ENCODE measurements at regions not wholly inside any gene's neighbourhood (a gene's known extent, or its start where the extent isn't known, plus 50 kb on each side); places are given as distances from the start of the nearest gene placed in this dataset.
A peak's percentile ranks its signal among the peaks of the same experiment; 100 is the strongest.

- intact Hi-C loops (cut with micrococcal nuclease), result no loop called here
- no peaks in the 10 kb centered on the region for H3K4me1 Mint-ChIP-seq (ENCODE audit: low read depth)
- no peak overlapping the region for H3K27ac Mint-ChIP-seq
- peak; percentile 10 for DNase-seq
- H3K36me3 Mint-ChIP-seq, result no peaks in the 10 kb centered on the region
- ChIA-PET CTCF (no interaction called here), POLR2A (no interaction called here)
- H3K9me3 Mint-ChIP-seq, result no peaks in the 10 kb centered on the region
- H3K27me3 Mint-ChIP-seq, result peaks cover 4% of the 10 kb centered on the region
- no peak overlapping the region for H3K4me3 Mint-ChIP-seq
These were observed 201.3 kb downstream of the JCAD start for GRCh38 chr10:29857843-29858701.

GRCh38 chr10:29856295-29856694, 203.1 kb downstream of the JCAD start:
- no peak overlapping the region for H3K4me3 Mint-ChIP-seq
- peaks cover 4% of the 10 kb centered on the region for H3K27me3 Mint-ChIP-seq
- ChIA-PET POLR2A (no interaction called here), CTCF (no interaction called here)
- no peaks in the 10 kb centered on the region for H3K9me3 Mint-ChIP-seq
- H3K4me1 Mint-ChIP-seq (ENCODE audit: low read depth), result no peaks in the 10 kb centered on the region
- intact Hi-C loops (cut with micrococcal nuclease), result no loop called here
- no peaks in the 10 kb centered on the region for H3K36me3 Mint-ChIP-seq
- no peak overlapping the region for H3K27ac Mint-ChIP-seq
- DNase-seq, result no peak

- no peaks in the 10 kb centered on the region for H3K9me3 Mint-ChIP-seq
- H3K36me3 Mint-ChIP-seq, result no peaks in the 10 kb centered on the region
- POLR2A ChIA-PET, result no interaction called here
- H3K4me1 Mint-ChIP-seq (ENCODE audit: low read depth), result no peaks in the 10 kb centered on the region
- H3K27ac Mint-ChIP-seq, result no peak overlapping the region
- H3K4me3 Mint-ChIP-seq, result no peak overlapping the region
- CTCF ChIA-PET, result interaction anchor here (0.6 kb wide), 1 partner anchor 294 kb away, joined by 3 read pairs; no protein-coding TSS in a partner anchor
- no peak for DNase-seq
- no peaks in the 10 kb centered on the region for H3K27me3 Mint-ChIP-seq
- intact Hi-C loops (cut with micrococcal nuclease), result no loop called here
These were observed 205.5 kb downstream of the JCAD start for GRCh38 chr10:29853913-29854312.

- no peak overlapping the region for H3K27ac Mint-ChIP-seq
- H3K4me3 Mint-ChIP-seq, result no peak overlapping the region
- intact Hi-C loops (cut with micrococcal nuclease), result no loop called here
- H3K27me3 Mint-ChIP-seq, result peaks cover 5% of the 10 kb centered on the region
- no peaks in the 10 kb centered on the region for H3K9me3 Mint-ChIP-seq
- H3K4me1 Mint-ChIP-seq (ENCODE audit: low read depth), result no peaks in the 10 kb centered on the region
- H3K36me3 Mint-ChIP-seq, result no peaks in the 10 kb centered on the region
- DNase-seq, result no peak
- POLR2A ChIA-PET, result no interaction called here
- CTCF ChIA-PET, result no interaction called here
These were observed 208.1 kb downstream of the JCAD start for GRCh38 chr10:29851241-29851640.

- H3K4me3 Mint-ChIP-seq, result no peak overlapping the region
- no peak for DNase-seq
- ChIA-PET POLR2A (no interaction called here), CTCF (no interaction called here)
- no peaks in the 10 kb centered on the region for H3K4me1 Mint-ChIP-seq (ENCODE audit: low read depth)
- H3K9me3 Mint-ChIP-seq, result no peaks in the 10 kb centered on the region
- no peaks in the 10 kb centered on the region for H3K36me3 Mint-ChIP-seq
- H3K27ac Mint-ChIP-seq, result no peak overlapping the region
- peaks cover 7% of the 10 kb centered on the region for H3K27me3 Mint-ChIP-seq
- intact Hi-C loops (cut with micrococcal nuclease), result no loop called here
These were observed 209.0 kb downstream of the JCAD start for GRCh38 chr10:29850371-29850770.

GRCh38 chr10:29849886-29850285, 209.5 kb downstream of the JCAD start:
- Mint-ChIP-seq H3K4me3 (no peak overlapping the region), H3K27ac (no peak overlapping the region), H3K4me1 (ENCODE audit: low read depth) (no peaks in the 10 kb centered on the region), H3K36me3 (no peaks in the 10 kb centered on the region), H3K27me3 (peaks cover 11% of the 10 kb centered on the region), H3K9me3 (peaks cover 2% of the 10 kb centered on the region)
- intact Hi-C loops (cut with micrococcal nuclease), result no loop called here
- ChIA-PET POLR2A (no interaction called here), CTCF (no interaction called here)
- no peak for DNase-seq

- ChIA-PET POLR2A (no interaction called here), CTCF (no interaction called here)
- Mint-ChIP-seq H3K27me3 (peaks cover 11% of the 10 kb centered on the region), H3K27ac (no peak overlapping the region), H3K4me3 (no peak overlapping the region), H3K9me3 (peaks cover 3% of the 10 kb centered on the region), H3K4me1 (ENCODE audit: low read depth) (no peaks in the 10 kb centered on the region), H3K36me3 (no peaks in the 10 kb centered on the region)
- intact Hi-C loops (cut with micrococcal nuclease), result no loop called here
- no peak for DNase-seq
These were observed 210.1 kb downstream of the JCAD start for GRCh38 chr10:29849126-29849833.

- CTCF ChIA-PET, result interaction anchor here (0.7 kb wide), 1 partner anchor 26 kb away, joined by 4 read pairs; no protein-coding TSS in a partner anchor
These were observed 212.1 kb upstream of the SVIL start for GRCh38 chr10:29846881-29847280.

GRCh38 chr10:29845166-29845565, 210.4 kb upstream of the SVIL start:
- peaks cover 3% of the 10 kb centered on the region for H3K9me3 Mint-ChIP-seq
- no peaks in the 10 kb centered on the region for H3K4me1 Mint-ChIP-seq (ENCODE audit: low read depth)
- DNase-seq, result no peak
- no peak overlapping the region for H3K4me3 Mint-ChIP-seq
- CTCF ChIA-PET, result no interaction called here
- POLR2A ChIA-PET, result no interaction called here
- no peaks in the 10 kb centered on the region for H3K36me3 Mint-ChIP-seq
- H3K27me3 Mint-ChIP-seq, result peaks cover 11% of the 10 kb centered on the region
- intact Hi-C loops (cut with micrococcal nuclease), result no loop called here
- no peak overlapping the region for H3K27ac Mint-ChIP-seq

More at GRCh38 chr10:29846881-29847280, 212.1 kb upstream of the SVIL start:
- Mint-ChIP-seq H3K9me3 (peaks cover 3% of the 10 kb centered on the region), H3K27ac (no peak overlapping the region), H3K36me3 (no peaks in the 10 kb centered on the region), H3K4me1 (ENCODE audit: low read depth) (no peaks in the 10 kb centered on the region), H3K4me3 (no peak overlapping the region), H3K27me3 (peaks cover 11% of the 10 kb centered on the region)
- DNase-seq, result no peak
- intact Hi-C loops (cut with micrococcal nuclease), result no loop called here
- POLR2A ChIA-PET, result no interaction called here

- Mint-ChIP-seq H3K4me3 (no peak overlapping the region), H3K27ac (no peak overlapping the region), H3K27me3 (peaks cover 10% of the 10 kb centered on the region), H3K9me3 (peaks cover 3% of the 10 kb centered on the region), H3K36me3 (no peaks in the 10 kb centered on the region), H3K4me1 (ENCODE audit: low read depth) (no peaks in the 10 kb centered on the region)
- no peak for DNase-seq
- intact Hi-C loops (cut with micrococcal nuclease), result no loop called here
- ChIA-PET CTCF (no interaction called here), POLR2A (no interaction called here)
These were observed 208.4 kb upstream of the SVIL start for GRCh38 chr10:29843143-29843542.

GRCh38 chr10:29841724-29842649, 207.2 kb upstream of the SVIL start:
- H3K4me3 Mint-ChIP-seq, result no peak overlapping the region
- DNase-seq, result no peak
- no peak overlapping the region for H3K27ac Mint-ChIP-seq
- no peaks in the 10 kb centered on the region for H3K4me1 Mint-ChIP-seq (ENCODE audit: low read depth)
- peaks cover 3% of the 10 kb centered on the region for H3K9me3 Mint-ChIP-seq
- POLR2A ChIA-PET, result no interaction called here
- CTCF ChIA-PET, result no interaction called here
- H3K36me3 Mint-ChIP-seq, result no peaks in the 10 kb centered on the region
- intact Hi-C loops (cut with micrococcal nuclease), result no loop called here
- H3K27me3 Mint-ChIP-seq, result peaks cover 6% of the 10 kb centered on the region

Data from activated CD4-positive, alpha-beta memory T cell treated with anti-CD3 and anti-CD28 coated beads for 36 hours (primary cell).